GM18867 (cell line): ENCODE measurements at regions not wholly inside any gene's neighbourhood (a gene's known extent, or its start where the extent isn't known, plus 50 kb on each side); places are given as distances from the start of the nearest gene placed in this dataset.
"Not testable (repeated sequence)": the region's sequence is repeated elsewhere in the genome, so short reads cannot be mapped to it uniquely, and the experiment has no call there.

Experiments used
- ATAC-seq: cut with Tn5 transposase; IDR thresholded peaks from one replicate; pipeline ENCODE4 v1.9.1; 2021; ENCODE audit warnings: mild to moderate bottlenecking, moderate library complexity; ENCODE audit not compliant: unreplicated experiment

- ATAC-seq, result not testable (repeated sequence)
These were observed 390.6 kb downstream of the PRIM2 start for GRCh38 chr6:57708061-57708460.

DNA sequence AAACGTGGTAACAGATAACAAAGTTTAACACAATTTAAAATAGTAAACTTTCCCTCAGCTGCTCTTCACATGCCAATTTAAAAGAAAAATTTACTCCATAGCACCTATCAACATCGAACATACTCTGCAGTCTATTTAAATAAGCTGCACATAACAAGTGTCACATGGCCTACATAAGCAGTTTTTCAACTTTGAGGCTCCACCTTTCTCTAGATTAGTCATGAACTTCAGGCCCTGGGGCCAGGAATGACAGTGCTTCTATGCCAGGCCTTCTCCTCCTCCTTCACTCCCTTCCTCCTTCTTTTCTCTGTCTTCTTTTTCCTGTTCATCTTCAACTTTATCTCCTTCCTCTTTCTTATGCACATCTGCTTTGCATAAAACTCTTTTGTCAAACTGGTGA, 405.1 kb downstream of the PRIM2 start:
- not testable (repeated sequence) for ATAC-seq

GRCh38 chr6:57723815-57724401, 406.5 kb downstream of the PRIM2 start:
- not testable (repeated sequence) for ATAC-seq

DNA sequence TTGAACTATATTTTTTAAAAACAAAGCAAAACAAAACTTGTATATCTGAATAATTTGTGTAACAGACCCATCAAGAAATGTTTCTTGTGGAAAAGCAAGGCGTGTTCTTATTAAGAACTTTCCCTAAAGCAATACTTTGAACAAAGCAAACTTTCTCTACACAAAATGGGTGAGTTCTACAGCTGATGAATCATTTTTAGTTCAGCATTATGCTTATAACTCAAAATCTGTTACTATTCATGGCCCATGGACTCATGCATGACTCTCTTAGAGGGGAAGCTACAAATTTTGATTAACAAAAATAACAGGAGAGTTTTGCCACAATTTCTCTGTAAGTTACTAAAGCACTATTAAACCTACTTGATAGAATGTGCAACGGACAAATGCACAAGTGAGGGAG, 412.0 kb downstream of the PRIM2 start:
- ATAC-seq, result not testable (repeated sequence)

DNA sequence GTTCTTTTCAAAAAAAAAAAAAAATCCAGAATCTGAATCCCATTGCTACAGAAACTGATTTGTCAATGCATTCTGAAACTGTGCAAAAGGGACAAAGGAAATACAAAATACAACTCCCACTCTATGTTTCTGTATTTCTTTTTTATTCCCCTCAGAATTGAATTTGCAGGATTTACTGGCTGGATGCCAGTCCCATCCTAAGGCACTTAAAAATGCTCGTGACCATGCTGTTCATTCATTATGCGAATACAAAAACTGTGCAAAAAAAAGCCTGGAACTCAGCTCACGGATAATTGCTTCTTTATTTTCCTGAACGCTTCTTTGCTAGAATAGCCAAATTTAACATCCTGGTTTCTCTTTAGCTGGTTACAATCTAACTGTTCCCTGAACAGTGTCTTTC, 413.3 kb downstream of the PRIM2 start:
- not testable (repeated sequence) for ATAC-seq

DNA sequence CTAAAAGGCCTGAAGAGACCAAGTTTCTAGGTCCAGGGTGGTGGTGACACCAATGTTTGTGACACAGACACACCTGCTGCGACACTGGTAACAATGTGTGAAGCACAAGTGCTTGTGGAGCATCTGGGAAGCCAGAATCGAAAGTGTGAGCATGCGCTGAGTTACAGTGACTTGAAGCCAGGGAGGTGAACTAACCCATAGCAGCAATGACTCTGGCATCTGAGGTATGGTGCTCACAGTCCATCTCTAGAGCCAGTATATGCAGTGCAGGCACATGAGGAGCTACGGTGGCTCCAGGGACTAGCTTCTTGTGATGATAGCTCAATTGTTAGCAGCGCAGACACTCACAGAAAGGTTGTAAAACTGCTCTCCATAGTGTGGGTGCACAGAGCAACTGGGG, 430.3 kb downstream of the PRIM2 start:
- not testable (repeated sequence) for ATAC-seq

DNA sequence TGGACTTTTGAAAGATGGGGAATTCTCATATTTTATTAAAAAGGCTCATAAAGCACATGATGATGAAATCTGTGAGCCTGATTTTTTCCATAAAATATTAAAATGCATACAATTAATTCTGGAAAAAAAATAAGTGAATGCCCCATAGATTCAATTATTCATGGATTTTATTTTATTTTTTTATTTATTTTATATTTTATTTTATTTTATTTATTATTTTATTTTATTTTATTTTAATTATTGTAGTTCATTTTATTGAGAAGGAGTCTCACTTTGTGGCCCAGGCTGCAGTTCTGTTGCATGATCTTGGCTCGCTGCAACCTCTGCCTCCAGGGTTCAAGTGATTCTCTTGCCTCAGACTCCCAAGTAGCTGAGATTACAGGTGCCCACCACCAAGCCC, 442.4 kb downstream of the PRIM2 start:
- ATAC-seq, result not testable (repeated sequence)

- ATAC-seq, result not testable (repeated sequence)
These were observed 475.4 kb downstream of the PRIM2 start for GRCh38 chr6:57792720-57793397.

DNA sequence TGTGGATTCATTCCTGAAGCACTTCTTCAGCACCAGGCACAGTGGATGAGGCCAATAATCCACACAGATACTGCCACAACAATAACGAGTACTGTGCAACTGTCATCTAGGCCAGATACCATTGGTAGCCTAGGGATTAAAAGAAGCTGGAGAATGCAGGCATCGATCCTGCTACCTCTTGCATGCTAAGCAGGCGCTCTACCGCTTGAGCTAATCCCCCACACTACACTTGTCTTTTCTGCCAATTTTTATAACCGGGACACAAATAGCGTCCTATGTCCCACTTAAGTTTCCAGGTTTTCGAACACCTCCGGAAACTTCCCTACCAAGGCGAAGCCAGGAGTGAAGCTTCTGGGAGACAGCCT, 475.9 kb downstream of the PRIM2 start:
- ATAC-seq, result not testable (repeated sequence)

DNA sequence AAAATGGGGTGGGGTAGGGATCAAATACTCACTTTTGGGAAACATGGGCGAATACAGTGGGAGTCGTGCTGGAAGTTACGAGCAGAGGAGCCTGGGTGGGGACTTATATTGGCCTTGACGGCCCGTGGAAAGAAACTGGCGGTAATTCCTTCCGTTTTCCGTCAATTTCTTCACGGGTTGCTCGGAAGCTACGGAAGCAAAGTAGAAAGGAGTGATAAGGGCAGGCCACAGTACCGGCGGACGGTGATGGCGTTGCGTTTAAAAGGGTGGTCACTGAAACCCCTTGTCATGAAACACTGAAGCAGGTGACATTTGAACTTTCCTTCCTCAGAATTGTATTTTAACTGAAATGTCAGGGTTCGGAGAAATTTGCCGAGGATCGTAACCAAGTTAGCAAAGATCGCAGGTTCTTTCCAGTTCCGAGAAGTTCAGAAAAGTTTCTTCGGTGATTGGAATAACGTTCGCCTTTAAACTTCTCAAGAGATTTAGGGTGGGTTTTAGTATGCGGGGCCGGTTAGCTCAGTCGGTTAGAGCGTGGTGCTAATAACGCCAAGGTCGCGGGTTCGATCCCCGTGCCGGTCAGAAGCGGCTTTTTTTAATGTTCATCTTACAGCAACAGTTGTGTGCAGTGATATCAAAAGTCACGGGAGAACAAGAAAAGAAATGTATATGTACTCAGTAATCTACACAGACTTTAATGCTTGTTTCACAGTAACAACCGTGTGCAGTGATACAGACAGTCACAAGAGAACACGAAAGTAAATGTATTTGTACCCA, 482.5 kb downstream of the PRIM2 start:
- not testable (repeated sequence) for ATAC-seq

- not testable (repeated sequence) for ATAC-seq
These were observed 491.2 kb downstream of the PRIM2 start for GRCh38 chr6:57808581-57808980.

DNA sequence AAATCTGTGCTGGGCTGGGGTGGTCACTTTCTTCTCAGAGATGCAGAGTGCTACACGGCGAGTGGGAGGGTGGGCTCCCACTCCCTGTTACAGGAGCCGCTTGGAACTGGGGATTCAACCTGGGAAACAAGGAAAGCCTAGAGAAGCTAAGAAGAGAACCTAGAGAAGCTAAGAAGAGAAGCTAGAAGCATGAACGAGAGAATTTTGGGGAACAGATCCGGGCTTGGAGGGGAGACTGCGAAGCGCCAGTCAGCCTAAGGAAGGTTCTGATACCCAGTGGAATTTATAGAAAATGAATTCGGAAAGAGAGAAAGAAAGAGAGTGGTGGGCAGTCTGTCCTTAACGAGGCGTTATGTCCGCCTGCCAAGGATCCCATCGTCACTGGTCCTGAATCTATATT, 492.0 kb downstream of the PRIM2 start:
- not testable (repeated sequence) for ATAC-seq

- ATAC-seq, result not testable (repeated sequence)
These were observed 496.0 kb downstream of the PRIM2 start for GRCh38 chr6:57813271-57814075.

GRCh38 chr6:57815826-57816225, 498.4 kb downstream of the PRIM2 start:
- ATAC-seq, result not testable (repeated sequence)

DNA sequence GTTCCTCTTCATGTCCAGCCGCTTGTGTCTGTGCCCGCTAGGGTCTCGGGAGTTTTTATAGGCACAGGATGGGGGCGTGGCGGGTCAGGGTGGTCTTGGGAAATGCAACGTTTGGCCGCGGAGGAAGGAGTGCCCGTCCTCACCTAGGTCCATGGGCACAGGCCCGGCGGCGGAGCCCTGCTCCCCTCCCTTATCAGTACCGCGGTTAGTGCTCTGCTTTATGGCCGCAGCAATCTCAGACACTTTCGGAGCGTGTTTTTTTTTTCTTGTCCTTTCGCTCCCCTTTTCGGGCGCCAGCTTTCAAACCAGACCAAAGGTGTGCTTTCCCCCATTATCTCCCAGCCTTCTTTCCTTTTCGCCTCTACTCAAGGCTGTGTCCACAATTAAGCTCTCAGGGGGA, 503.9 kb downstream of the PRIM2 start:
- not testable (repeated sequence) for ATAC-seq

DNA sequence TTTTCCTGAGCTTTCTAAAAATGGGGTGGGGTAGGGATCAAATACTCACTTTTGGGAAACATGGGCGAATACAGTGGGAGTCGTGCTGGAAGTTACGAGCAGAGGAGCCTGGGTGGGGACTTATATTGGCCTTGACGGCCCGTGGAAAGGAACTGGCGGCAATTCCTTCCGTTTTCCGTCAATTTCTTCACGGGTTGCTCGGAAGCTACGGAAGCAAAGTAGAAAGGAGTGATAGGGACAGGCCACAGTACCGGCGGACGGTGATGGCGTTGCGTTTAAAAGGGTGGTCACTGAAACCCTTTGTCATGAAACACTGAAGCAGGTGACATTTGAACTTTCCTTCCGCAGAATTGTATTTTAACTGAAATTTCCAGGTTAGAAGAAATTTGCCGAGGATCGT, 505.0 kb downstream of the PRIM2 start:
- ATAC-seq, result not testable (repeated sequence)

DNA sequence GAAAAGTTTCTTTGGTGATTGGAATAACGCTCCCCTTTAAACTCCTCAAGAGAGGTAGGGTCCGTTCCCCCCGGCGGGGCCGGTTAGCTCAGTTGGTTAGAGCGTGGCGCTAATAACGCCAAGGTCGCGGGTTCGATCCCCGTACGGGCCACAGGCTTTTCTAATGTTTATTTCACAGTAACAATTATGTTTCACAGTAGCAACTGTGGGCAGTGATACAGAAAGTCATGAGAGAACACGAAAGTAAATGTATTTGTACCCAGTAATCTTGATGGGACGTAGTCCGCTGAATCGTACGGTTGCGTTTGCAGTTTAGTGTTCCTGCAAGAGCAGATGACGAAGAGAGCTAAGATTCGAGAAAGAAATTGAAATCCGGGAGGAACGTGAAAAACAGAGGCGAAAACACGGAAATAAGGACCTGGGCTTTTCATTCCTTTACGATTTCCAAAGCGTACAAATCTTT, 505.5 kb downstream of the PRIM2 start:
- no peak for ATAC-seq

DNA sequence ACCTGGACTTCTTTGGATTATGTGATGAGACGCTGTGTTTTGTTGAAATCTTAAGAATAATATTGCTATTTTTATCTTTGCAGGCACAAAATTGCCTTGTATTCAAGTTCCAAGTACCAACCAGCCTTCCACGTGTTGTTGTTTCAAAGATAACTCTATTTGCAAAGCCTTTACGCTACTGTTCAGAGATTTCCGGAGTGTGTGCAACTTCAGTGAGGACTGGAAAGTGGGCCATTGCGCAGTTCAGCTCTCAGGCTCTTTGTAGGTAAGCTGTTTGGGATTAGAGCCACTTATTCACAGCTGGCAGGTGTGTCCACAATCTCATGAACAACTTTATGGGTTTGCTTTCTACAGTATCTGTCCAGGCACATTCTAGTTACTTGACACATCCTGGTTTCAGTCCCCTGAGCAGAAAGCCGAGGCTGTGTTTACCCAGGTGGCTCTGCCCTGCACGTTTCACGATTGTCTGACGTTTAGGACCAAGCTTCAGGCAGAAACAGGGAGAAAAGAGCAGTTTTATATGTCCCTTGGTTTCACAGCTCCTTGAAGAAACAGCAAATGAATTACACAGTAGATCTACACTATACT, 520.3 kb downstream of the PRIM2 start:
- ATAC-seq, result not testable (repeated sequence)

GRCh38 chr6:57841551-57841950, 524.1 kb downstream of the PRIM2 start:
- not testable (repeated sequence) for ATAC-seq

- not testable (repeated sequence) for ATAC-seq
These were observed 536.4 kb downstream of the PRIM2 start for GRCh38 chr6:57853745-57854407.
